Panc1 (cell line): ENCODE measurements at regions not wholly inside any gene's neighbourhood (a gene's known extent, or its start where the extent isn't known, plus 50 kb on each side); places are given as distances from the start of the nearest gene placed in this dataset.
A peak's percentile ranks its signal among the peaks of the same experiment; 100 is the strongest.

Experiments used
- ATAC-seq: fragments of 200-7000 bp; cut with Tn5 transposase; 2 replicates; pipeline ENCODE4 v1.9.1; 2020; ENCODE audit warnings: mild to moderate bottlenecking, moderate library complexity
- BruUV-seq: library from RNA; stranded (reverse); fragments of 400-500 nt; replicated peaks from 2 replicates; lab custom pipeline; 2021; lab: Mats Ljungman, UMichigan
- CTCF ChIA-PET: fragments of 300-600 bp; sonication (Branson Sonifier 250); formaldehyde crosslinking; loops from one replicate; lab custom pipeline; 2022; ENCODE audit warnings: antibody characterized with exemption; lab: Charles Lee
- POLR2A ChIA-PET: fragments of 300-600 bp; sonication (Branson Sonifier 250); formaldehyde crosslinking; loops from one replicate; lab custom pipeline; 2022; ENCODE audit warnings: antibody characterized with exemption; lab: Charles Lee
- DNase-seq: peaks from one replicate; pipeline ENCODE4 v3.0.0-alpha.2; 2010; ENCODE audit warnings: low read depth, low spot score
- H3K27ac ChIP-seq: 2 replicates; pipeline ENCODE4 v1.5.1; 2011; ENCODE audit warnings: mild to moderate bottlenecking, low read length, inconsistent platforms
- H3K27me3 ChIP-seq: fragments of 200-500 bp; sonication (Bioruptor generic); 2 replicates; pipeline ENCODE4 v1.6.0; 2014; ENCODE audit warnings: low read length, inconsistent platforms; ENCODE audit not compliant: control insufficient read depth, insufficient read depth
- H3K36me3 ChIP-seq: fragments of 200-500 bp; sonication (Bioruptor generic); 2 replicates; pipeline ENCODE4 v1.5.1; 2014; ENCODE audit warnings: inconsistent platforms, mild to moderate bottlenecking, low read length, moderate library complexity; ENCODE audit not compliant: control insufficient read depth, insufficient read depth
- H3K4me1 ChIP-seq: 2 replicates; pipeline ENCODE4 v1.5.1; 2011; ENCODE audit warnings: inconsistent platforms, mild to moderate bottlenecking, low read length, moderate library complexity; ENCODE audit not compliant: control insufficient read depth, insufficient read depth
- H3K4me3 ChIP-seq, 2 experiments: 2 replicates each; pipeline ENCODE4 v1.5.1; 2011 to 2012; ENCODE audit warnings: low read depth in 2 of 2, low read length in 2 of 2, mild to moderate bottlenecking in 2 of 2, inconsistent platforms in 1 of 2, moderate library complexity in 1 of 2
- H3K9me3 ChIP-seq: fragments of 200-500 bp; sonication (Bioruptor generic); 2 replicates; pipeline ENCODE4 v1.5.1; 2014; ENCODE audit warnings: low read depth, mild to moderate bottlenecking, inconsistent platforms, low read length, moderate library complexity; ENCODE audit not compliant: control insufficient read depth, insufficient read depth
- POLR2AphosphoS5 ChIP-seq: IDR thresholded peaks from 2 replicates; pipeline ENCODE4 v1.6.1; 2012; ENCODE audit warnings: mild to moderate bottlenecking, low read depth, low read length, moderate library complexity
- SIN3A ChIP-seq: IDR thresholded peaks from 2 replicates; pipeline ENCODE4 v1.6.1; 2012; ENCODE audit warnings: low read depth, mild to moderate bottlenecking, low read length, moderate library complexity, borderline replicate concordance; ENCODE audit not compliant: insufficient read depth
- TCF7L2 ChIP-seq: IDR thresholded peaks from 2 replicates; pipeline ENCODE4 v1.6.1; 2011; ENCODE audit warnings: mild to moderate bottlenecking, low read depth, low read length, inconsistent platforms
- in situ Hi-C: cut with HindIII; loops from 2 replicates; pipeline ENCODE4 v1.10.0; 2016; ENCODE audit warnings: low sequenced_read_pairs, low pct_unique_long_range_greater_than_20kb
- intact Hi-C: fragments of 100-400 bp; cut with micrococcal nuclease; formaldehyde crosslinking; loops from one replicate; pipeline ENCODE4 v1.10.0; 2022; ENCODE audit not compliant: unreplicated experiment
- TF ChIP-seq, protein P1 (sequence below): fragments of 450-650 bp; IDR thresholded peaks from 2 replicates; pipeline ENCODE4 v1.5.1; 2017; ENCODE audit warnings: mild to moderate bottlenecking
- TF ChIP-seq, protein P2 (sequence below), 2 experiments: IDR thresholded peaks; 2 replicates each; pipeline ENCODE4 v1.6.1; 2011 to 2012; ENCODE audit warnings: low read depth in 2 of 2, control low read depth in 1 of 2, low read length in 1 of 2, mild to moderate bottlenecking in 1 of 2, moderate library complexity in 1 of 2; ENCODE audit not compliant: insufficient read depth in 1 of 2

- ChIA-PET POLR2A (no interaction called here), CTCF (no interaction called here)
- H3K27ac ChIP-seq: peak overlapping the region; percentile 57; the same call in 1 of the 2 replicates
- ATAC-seq (no peak), DNase-seq (no peak)
- intact Hi-C loops: no loop called here
- H3K4me1 ChIP-seq: no peaks in the 10 kb centered on the region
- TF ChIP-seq, protein P1, sequence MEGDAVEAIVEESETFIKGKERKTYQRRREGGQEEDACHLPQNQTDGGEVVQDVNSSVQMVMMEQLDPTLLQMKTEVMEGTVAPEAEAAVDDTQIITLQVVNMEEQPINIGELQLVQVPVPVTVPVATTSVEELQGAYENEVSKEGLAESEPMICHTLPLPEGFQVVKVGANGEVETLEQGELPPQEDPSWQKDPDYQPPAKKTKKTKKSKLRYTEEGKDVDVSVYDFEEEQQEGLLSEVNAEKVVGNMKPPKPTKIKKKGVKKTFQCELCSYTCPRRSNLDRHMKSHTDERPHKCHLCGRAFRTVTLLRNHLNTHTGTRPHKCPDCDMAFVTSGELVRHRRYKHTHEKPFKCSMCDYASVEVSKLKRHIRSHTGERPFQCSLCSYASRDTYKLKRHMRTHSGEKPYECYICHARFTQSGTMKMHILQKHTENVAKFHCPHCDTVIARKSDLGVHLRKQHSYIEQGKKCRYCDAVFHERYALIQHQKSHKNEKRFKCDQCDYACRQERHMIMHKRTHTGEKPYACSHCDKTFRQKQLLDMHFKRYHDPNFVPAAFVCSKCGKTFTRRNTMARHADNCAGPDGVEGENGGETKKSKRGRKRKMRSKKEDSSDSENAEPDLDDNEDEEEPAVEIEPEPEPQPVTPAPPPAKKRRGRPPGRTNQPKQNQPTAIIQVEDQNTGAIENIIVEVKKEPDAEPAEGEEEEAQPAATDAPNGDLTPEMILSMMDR: no peak
- TF ChIP-seq TCF7L2 (no peak), POLR2AphosphoS5 (no peak), SIN3A (no peak)
- TF ChIP-seq, protein P2, sequence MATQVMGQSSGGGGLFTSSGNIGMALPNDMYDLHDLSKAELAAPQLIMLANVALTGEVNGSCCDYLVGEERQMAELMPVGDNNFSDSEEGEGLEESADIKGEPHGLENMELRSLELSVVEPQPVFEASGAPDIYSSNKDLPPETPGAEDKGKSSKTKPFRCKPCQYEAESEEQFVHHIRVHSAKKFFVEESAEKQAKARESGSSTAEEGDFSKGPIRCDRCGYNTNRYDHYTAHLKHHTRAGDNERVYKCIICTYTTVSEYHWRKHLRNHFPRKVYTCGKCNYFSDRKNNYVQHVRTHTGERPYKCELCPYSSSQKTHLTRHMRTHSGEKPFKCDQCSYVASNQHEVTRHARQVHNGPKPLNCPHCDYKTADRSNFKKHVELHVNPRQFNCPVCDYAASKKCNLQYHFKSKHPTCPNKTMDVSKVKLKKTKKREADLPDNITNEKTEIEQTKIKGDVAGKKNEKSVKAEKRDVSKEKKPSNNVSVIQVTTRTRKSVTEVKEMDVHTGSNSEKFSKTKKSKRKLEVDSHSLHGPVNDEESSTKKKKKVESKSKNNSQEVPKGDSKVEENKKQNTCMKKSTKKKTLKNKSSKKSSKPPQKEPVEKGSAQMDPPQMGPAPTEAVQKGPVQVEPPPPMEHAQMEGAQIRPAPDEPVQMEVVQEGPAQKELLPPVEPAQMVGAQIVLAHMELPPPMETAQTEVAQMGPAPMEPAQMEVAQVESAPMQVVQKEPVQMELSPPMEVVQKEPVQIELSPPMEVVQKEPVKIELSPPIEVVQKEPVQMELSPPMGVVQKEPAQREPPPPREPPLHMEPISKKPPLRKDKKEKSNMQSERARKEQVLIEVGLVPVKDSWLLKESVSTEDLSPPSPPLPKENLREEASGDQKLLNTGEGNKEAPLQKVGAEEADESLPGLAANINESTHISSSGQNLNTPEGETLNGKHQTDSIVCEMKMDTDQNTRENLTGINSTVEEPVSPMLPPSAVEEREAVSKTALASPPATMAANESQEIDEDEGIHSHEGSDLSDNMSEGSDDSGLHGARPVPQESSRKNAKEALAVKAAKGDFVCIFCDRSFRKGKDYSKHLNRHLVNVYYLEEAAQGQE (IDR thresholded peaks at IDR 0.05; ENCODE audit: insufficient read depth in 1 of 2, low read depth in 2 of 2, low read length in 1 of 2): no peak
- H3K27me3 ChIP-seq: no peaks in the 10 kb centered on the region
- in situ Hi-C loops: no loop called here
- no TSS peak for BruUV-seq
- H3K4me3 ChIP-seq: no peak overlapping the region
- H3K36me3 ChIP-seq: no peaks in the 10 kb centered on the region
- no peaks in the 10 kb centered on the region for H3K9me3 ChIP-seq
These were observed 132.1 kb downstream of the SPRY1 start for GRCh38 chr4:123528501-123529277.

DNA sequence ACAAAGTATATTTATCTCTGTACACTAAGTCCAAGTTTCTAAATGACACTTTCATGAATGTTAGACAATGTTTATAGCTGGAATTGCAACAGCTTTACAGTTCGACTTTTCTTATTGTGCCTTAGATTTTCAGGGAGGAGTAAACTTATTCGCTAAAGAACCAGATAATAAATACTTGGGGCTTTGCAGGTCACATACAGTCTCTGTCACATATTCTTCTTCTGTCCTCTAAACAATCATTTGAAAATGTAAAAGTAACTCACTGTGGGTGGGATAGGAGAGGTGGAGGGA, 132.6 kb downstream of the SPRY1 start:
- DNase-seq (no peak), ATAC-seq (no peak)
- Histone ChIP-seq H3K9me3 (no peaks in the 10 kb centered on the region), H3K36me3 (no peaks in the 10 kb centered on the region), H3K4me1 (no peaks in the 10 kb centered on the region), H3K27ac (peak overlapping the region; percentile 57; the same call in 1 of the 2 replicates), H3K27me3 (no peaks in the 10 kb centered on the region), H3K4me3 (no peak overlapping the region)
- no peak for TF ChIP-seq SIN3A
- TF ChIP-seq, protein P2 (IDR thresholded peaks at IDR 0.05; ENCODE audit: insufficient read depth in 1 of 2, low read depth in 2 of 2, low read length in 1 of 2): no peak
- TF ChIP-seq POLR2AphosphoS5: no peak
- TF ChIP-seq TCF7L2: no peak
- TF ChIP-seq, protein P1: no peak
- in situ Hi-C loops (no loop called here), intact Hi-C loops (no loop called here)
- BruUV-seq: no TSS peak
- POLR2A ChIA-PET: no interaction called here
- CTCF ChIA-PET: no interaction called here
